ENCODE measurements at regions not wholly inside any gene's neighbourhood (a gene's known extent, or its start where the extent isn't known, plus 50 kb on each side); places are given as distances from the start of the nearest gene placed in this dataset.

DNA sequence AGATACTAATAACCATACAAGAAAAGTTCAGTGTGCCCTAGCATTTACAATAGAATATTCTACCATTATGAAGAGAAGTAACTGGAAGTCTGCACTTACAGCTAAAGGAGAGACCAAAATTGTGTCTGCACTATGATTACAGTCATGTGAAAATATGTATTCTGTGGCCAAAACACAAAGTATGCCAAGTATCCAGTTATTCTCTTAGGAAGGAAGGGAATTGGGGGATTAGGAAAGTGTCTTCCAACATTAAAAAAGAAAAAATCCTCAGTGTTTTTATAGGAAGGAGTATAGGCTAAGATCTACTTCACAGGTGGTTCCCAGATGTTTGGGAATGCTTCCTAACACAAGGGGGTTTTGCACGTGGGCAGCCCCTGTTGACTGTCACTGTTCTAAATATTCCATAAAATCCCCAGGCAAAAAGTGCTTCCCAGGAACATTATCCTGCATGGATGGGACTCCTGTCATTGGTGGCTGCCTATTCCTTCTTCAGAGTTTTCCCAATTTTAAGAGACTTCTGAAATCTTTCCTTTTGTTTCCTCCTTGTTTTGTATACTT lies 180.2 kb upstream of the KLHL29 start (continued):
- TF ChIP-seq, protein P1, sequence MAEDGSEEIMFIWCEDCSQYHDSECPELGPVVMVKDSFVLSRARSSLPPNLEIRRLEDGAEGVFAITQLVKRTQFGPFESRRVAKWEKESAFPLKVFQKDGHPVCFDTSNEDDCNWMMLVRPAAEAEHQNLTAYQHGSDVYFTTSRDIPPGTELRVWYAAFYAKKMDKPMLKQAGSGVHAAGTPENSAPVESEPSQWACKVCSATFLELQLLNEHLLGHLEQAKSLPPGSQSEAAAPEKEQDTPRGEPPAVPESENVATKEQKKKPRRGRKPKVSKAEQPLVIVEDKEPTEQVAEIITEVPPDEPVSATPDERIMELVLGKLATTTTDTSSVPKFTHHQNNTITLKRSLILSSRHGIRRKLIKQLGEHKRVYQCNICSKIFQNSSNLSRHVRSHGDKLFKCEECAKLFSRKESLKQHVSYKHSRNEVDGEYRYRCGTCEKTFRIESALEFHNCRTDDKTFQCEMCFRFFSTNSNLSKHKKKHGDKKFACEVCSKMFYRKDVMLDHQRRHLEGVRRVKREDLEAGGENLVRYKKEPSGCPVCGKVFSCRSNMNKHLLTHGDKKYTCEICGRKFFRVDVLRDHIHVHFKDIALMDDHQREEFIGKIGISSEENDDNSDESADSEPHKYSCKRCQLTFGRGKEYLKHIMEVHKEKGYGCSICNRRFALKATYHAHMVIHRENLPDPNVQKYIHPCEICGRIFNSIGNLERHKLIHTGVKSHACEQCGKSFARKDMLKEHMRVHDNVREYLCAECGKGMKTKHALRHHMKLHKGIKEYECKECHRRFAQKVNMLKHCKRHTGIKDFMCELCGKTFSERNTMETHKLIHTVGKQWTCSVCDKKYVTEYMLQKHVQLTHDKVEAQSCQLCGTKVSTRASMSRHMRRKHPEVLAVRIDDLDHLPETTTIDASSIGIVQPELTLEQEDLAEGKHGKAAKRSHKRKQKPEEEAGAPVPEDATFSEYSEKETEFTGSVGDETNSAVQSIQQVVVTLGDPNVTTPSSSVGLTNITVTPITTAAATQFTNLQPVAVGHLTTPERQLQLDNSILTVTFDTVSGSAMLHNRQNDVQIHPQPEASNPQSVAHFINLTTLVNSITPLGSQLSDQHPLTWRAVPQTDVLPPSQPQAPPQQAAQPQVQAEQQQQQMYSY (CRISPR knock-in tag; IDR thresholded peaks at IDR 0.05): no peak

DNA sequence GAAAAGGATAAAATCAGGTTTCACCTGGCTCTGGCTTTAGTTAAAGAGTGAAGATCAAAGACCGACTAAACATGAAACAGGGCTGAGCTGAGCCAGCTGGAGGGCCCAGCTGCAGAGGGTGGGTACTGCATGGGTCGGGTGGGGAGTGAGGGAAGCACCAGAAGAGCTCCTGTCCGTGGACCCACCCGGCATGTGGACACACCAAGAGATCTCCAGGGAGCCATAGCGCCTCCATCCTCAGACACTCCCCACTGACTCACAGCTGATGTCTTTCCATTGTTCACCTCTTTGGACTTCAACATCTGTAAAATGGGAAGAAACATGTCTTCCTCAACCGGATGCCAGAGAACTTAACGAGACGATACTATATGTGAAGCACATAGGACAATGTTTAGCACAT lies 178.3 kb upstream of the KLHL29 start:
- Mint-ChIP-seq H3K36me3 (no peaks in the 10 kb centered on the region), H3K4me3 (no peak overlapping the region), H3K9me3 (peaks cover 4% of the 10 kb centered on the region; the same call in 1 of the 2 replicates), H3K27me3 (ENCODE audit: low read depth) (no peaks in the 10 kb centered on the region; the same call in 1 of the 2 replicates), H3K27ac (no peak overlapping the region), H3K4me1 (0 out of 2 replicates have a peak, but pooled peaks cover 3% of the 10 kb centered on the region)
- DNase-seq (ENCODE audit: low spot score) (no peak), ATAC-seq (no peak)
- CTCF ChIA-PET: no interaction called here
- POLR2A ChIA-PET: no interaction called here
- TF ChIP-seq JAZF1 (CRISPR knock-in tag; IDR thresholded peaks at IDR 0.05): no peak
- TF ChIP-seq RELA (CRISPR knock-in tag; IDR thresholded peaks at IDR 0.05; ENCODE audit: borderline replicate concordance): no peak
- TF ChIP-seq ZNF138 (CRISPR knock-in tag; conservative IDR thresholded peaks at IDR 0.05): no peak
- TF ChIP-seq, protein P2, sequence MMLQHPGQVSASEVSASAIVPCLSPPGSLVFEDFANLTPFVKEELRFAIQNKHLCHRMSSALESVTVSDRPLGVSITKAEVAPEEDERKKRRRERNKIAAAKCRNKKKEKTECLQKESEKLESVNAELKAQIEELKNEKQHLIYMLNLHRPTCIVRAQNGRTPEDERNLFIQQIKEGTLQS (CRISPR knock-in tag; conservative IDR thresholded peaks at IDR 0.05): no peak
- no peak for TF ChIP-seq FOXJ3 (CRISPR knock-in tag; IDR thresholded peaks at IDR 0.05; ENCODE audit: borderline replicate concordance)
- TF ChIP-seq, protein P3, sequence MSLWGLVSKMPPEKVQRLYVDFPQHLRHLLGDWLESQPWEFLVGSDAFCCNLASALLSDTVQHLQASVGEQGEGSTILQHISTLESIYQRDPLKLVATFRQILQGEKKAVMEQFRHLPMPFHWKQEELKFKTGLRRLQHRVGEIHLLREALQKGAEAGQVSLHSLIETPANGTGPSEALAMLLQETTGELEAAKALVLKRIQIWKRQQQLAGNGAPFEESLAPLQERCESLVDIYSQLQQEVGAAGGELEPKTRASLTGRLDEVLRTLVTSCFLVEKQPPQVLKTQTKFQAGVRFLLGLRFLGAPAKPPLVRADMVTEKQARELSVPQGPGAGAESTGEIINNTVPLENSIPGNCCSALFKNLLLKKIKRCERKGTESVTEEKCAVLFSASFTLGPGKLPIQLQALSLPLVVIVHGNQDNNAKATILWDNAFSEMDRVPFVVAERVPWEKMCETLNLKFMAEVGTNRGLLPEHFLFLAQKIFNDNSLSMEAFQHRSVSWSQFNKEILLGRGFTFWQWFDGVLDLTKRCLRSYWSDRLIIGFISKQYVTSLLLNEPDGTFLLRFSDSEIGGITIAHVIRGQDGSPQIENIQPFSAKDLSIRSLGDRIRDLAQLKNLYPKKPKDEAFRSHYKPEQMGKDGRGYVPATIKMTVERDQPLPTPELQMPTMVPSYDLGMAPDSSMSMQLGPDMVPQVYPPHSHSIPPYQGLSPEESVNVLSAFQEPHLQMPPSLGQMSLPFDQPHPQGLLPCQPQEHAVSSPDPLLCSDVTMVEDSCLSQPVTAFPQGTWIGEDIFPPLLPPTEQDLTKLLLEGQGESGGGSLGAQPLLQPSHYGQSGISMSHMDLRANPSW (CRISPR knock-in tag; conservative IDR thresholded peaks at IDR 0.05; ENCODE audit: low read depth): no peak
- TF ChIP-seq ZNF423 (CRISPR knock-in tag; IDR thresholded peaks at IDR 0.05): no peak
- no peak for TF ChIP-seq NFYB (CRISPR knock-in tag; conservative IDR thresholded peaks at IDR 0.05; ENCODE audit: low read depth)
- TF ChIP-seq, protein P4, sequence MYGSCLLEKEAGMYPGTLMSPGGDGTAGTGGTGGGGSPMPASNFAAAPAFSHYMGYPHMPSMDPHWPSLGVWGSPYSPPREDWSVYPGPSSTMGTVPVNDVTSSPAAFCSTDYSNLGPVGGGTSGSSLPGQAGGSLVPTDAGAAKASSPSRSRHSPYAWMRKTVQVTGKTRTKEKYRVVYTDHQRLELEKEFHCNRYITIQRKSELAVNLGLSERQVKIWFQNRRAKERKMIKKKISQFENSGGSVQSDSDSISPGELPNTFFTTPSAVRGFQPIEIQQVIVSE (CRISPR knock-in tag; IDR thresholded peaks at IDR 0.05; ENCODE audit: borderline replicate concordance): no peak
- TF ChIP-seq, protein P5, sequence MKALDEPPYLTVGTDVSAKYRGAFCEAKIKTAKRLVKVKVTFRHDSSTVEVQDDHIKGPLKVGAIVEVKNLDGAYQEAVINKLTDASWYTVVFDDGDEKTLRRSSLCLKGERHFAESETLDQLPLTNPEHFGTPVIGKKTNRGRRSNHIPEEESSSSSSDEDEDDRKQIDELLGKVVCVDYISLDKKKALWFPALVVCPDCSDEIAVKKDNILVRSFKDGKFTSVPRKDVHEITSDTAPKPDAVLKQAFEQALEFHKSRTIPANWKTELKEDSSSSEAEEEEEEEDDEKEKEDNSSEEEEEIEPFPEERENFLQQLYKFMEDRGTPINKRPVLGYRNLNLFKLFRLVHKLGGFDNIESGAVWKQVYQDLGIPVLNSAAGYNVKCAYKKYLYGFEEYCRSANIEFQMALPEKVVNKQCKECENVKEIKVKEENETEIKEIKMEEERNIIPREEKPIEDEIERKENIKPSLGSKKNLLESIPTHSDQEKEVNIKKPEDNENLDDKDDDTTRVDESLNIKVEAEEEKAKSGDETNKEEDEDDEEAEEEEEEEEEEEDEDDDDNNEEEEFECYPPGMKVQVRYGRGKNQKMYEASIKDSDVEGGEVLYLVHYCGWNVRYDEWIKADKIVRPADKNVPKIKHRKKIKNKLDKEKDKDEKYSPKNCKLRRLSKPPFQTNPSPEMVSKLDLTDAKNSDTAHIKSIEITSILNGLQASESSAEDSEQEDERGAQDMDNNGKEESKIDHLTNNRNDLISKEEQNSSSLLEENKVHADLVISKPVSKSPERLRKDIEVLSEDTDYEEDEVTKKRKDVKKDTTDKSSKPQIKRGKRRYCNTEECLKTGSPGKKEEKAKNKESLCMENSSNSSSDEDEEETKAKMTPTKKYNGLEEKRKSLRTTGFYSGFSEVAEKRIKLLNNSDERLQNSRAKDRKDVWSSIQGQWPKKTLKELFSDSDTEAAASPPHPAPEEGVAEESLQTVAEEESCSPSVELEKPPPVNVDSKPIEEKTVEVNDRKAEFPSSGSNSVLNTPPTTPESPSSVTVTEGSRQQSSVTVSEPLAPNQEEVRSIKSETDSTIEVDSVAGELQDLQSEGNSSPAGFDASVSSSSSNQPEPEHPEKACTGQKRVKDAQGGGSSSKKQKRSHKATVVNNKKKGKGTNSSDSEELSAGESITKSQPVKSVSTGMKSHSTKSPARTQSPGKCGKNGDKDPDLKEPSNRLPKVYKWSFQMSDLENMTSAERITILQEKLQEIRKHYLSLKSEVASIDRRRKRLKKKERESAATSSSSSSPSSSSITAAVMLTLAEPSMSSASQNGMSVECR (CRISPR knock-in tag; IDR thresholded peaks at IDR 0.05; ENCODE audit: borderline replicate concordance): no peak
- no peak for TF ChIP-seq MYBL2 (CRISPR knock-in tag; IDR thresholded peaks at IDR 0.05)
- TF ChIP-seq, protein P6, sequence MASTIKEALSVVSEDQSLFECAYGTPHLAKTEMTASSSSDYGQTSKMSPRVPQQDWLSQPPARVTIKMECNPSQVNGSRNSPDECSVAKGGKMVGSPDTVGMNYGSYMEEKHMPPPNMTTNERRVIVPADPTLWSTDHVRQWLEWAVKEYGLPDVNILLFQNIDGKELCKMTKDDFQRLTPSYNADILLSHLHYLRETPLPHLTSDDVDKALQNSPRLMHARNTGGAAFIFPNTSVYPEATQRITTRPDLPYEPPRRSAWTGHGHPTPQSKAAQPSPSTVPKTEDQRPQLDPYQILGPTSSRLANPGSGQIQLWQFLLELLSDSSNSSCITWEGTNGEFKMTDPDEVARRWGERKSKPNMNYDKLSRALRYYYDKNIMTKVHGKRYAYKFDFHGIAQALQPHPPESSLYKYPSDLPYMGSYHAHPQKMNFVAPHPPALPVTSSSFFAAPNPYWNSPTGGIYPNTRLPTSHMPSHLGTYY (CRISPR knock-in tag; IDR thresholded peaks at IDR 0.05): no peak
- no peak for TF ChIP-seq ZNF121 (CRISPR knock-in tag; IDR thresholded peaks at IDR 0.05)
- no peak for TF ChIP-seq NFATC4 (CRISPR knock-in tag; IDR thresholded peaks at IDR 0.05)
- TF ChIP-seq, protein P7, sequence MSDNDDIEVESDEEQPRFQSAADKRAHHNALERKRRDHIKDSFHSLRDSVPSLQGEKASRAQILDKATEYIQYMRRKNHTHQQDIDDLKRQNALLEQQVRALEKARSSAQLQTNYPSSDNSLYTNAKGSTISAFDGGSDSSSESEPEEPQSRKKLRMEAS (CRISPR knock-in tag; IDR thresholded peaks at IDR 0.05): no peak
- TF ChIP-seq, protein P8, sequence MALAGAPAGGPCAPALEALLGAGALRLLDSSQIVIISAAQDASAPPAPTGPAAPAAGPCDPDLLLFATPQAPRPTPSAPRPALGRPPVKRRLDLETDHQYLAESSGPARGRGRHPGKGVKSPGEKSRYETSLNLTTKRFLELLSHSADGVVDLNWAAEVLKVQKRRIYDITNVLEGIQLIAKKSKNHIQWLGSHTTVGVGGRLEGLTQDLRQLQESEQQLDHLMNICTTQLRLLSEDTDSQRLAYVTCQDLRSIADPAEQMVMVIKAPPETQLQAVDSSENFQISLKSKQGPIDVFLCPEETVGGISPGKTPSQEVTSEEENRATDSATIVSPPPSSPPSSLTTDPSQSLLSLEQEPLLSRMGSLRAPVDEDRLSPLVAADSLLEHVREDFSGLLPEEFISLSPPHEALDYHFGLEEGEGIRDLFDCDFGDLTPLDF (CRISPR knock-in tag; IDR thresholded peaks at IDR 0.05): no peak
- no peak for TF ChIP-seq ZNF671 (CRISPR knock-in tag; IDR thresholded peaks at IDR 0.05)

Data from WTC11 (cell line).